GM12878 (cell line): ENCODE measurements at regions not wholly inside any gene's neighbourhood (a gene's known extent, or its start where the extent isn't known, plus 50 kb on each side); places are given as distances from the start of the nearest gene placed in this dataset.
A peak's percentile ranks its signal among the peaks of the same experiment; 100 is the strongest.

Source experiments
- ATAC-seq: fragments of 200-7000 bp; cut with Tn5 transposase; 3 replicates; pipeline ENCODE4 v1.9.1; 2020; ENCODE audit warnings: mild to moderate bottlenecking, moderate library complexity
- BruUV-seq: library from RNA; stranded (reverse); fragments of 400-500 nt; replicated peaks from 2 replicates; lab custom pipeline; 2021; lab: Mats Ljungman, UMichigan
- CTCF ChIA-PET: fragments of 300-600 bp; sonication (Branson Sonifier 250); formaldehyde crosslinking; extraction: SDS; loops from one replicate; lab custom pipeline; 2021; ENCODE audit warnings: inconsistent platforms; lab: Yijun Ruan, JAX
- POLR2A ChIA-PET: fragments of 350-600 bp; formaldehyde crosslinking; extraction: SDS; loops from one replicate; lab custom pipeline; 2021; ENCODE audit warnings: inconsistent platforms; lab: Charles Lee
- RAD21 ChIA-PET: fragments of 300-600 bp; sonication (Branson Sonifier 250); formaldehyde crosslinking; loops from one replicate; lab custom pipeline; 2023; ENCODE audit warnings: antibody characterized with exemption; ENCODE audit not compliant: unreplicated experiment; lab: Charles Lee
- SMC1A ChIA-PET: fragments of 300-600 bp; sonication (Branson Sonifier 250); formaldehyde crosslinking; loops from one replicate; lab custom pipeline; 2023; ENCODE audit not compliant: unreplicated experiment, uncharacterized antibody; lab: Charles Lee
- DNase-seq: peaks from one replicate; pipeline ENCODE4 v3.0.0-alpha.2; 2011; ENCODE audit warnings: low read depth, low spot score
- FAIRE-seq: peaks from 3 replicates; lab custom pipeline; 2011; peaks lifted over from hg19 to GRCh38; lab: Jason Lieb, UNC
- H2AFZ ChIP-seq: 2 replicates; pipeline ENCODE4 v1.6.0; 2011; ENCODE audit warnings: low read depth, low read length, control low read depth; ENCODE audit not compliant: control insufficient read depth
- H3K27ac ChIP-seq: 2 replicates; pipeline ENCODE4 v1.5.1; 2011; ENCODE audit warnings: control low read depth; ENCODE audit not compliant: control insufficient read depth, insufficient read depth
- H3K27me3 ChIP-seq, 2 experiments: replicated peaks in 1 of 2; 2 replicates each; pipeline versions ENCODE4 v1.6.0 to v1.6.1; 2011; ENCODE audit warnings: low read length in 1 of 2; ENCODE audit not compliant: control insufficient read depth in 2 of 2, insufficient read depth in 2 of 2
- H3K36me3 ChIP-seq, 2 experiments: 2 replicates each; pipeline ENCODE4 v1.5.1; 2011; ENCODE audit warnings: low read length in 1 of 2; ENCODE audit not compliant: control insufficient read depth in 2 of 2, insufficient read depth in 2 of 2
- H3K4me1 ChIP-seq: 2 replicates; pipeline ENCODE4 v1.6.1; 2011; ENCODE audit warnings: mild to moderate bottlenecking, low read length, moderate library complexity, mixed read lengths; ENCODE audit not compliant: control insufficient read depth, insufficient read depth
- H3K4me2 ChIP-seq: 2 replicates; pipeline ENCODE4 v1.6.0; 2011; ENCODE audit warnings: control low read depth; ENCODE audit not compliant: control insufficient read depth, insufficient read depth
- H3K4me3 ChIP-seq: fragments of 200-600 bp; sonication (generic); 2 replicates; pipeline ENCODE4 v1.5.1; 2016
- H3K79me2 ChIP-seq: 2 replicates; pipeline ENCODE4 v1.6.0; 2011; ENCODE audit warnings: low read length; ENCODE audit not compliant: control insufficient read depth, insufficient read depth
- H3K9ac ChIP-seq: 2 replicates; pipeline ENCODE4 v1.8.0; 2011; ENCODE audit warnings: low read length, control low read depth, mixed read lengths; ENCODE audit not compliant: control insufficient read depth, insufficient read depth
- H3K9me3 ChIP-seq: replicated peaks from 3 replicates; pipeline ENCODE4 v1.5.1; 2011; ENCODE audit warnings: mild to moderate bottlenecking, low read length; ENCODE audit not compliant: control insufficient read depth, insufficient read depth
- H4K20me1 ChIP-seq: 2 replicates; pipeline ENCODE4 v1.6.0; 2011; ENCODE audit not compliant: control insufficient read depth, insufficient read depth
- CTCF ChIP-seq, 3 experiments: IDR thresholded peaks in 2 of 3; conservative IDR thresholded peaks in 1 of 3; 2 replicates each; pipeline ENCODE4 v1.5.1; 2011; ENCODE audit warnings: low read depth in 3 of 3, low read length in 3 of 3, mild to moderate bottlenecking in 3 of 3, control low read depth in 2 of 3, moderate library complexity in 2 of 3, inconsistent platforms in 1 of 3, mixed read lengths in 1 of 3; ENCODE audit not compliant: control insufficient read depth in 2 of 3, insufficient read depth in 1 of 3; ENCODE audit errors: extremely low read depth in 1 of 3
- IKZF1 ChIP-seq: fragments of 450-650 bp; conservative IDR thresholded peaks from 2 replicates; pipeline ENCODE4 v1.6.1; 2017; ENCODE audit warnings: antibody characterized with exemption, mild to moderate bottlenecking
- KDM1A ChIP-seq: fragments of 200-600 bp; sonication (generic); IDR thresholded peaks from 2 replicates; pipeline ENCODE4 v1.6.1; 2016; ENCODE audit warnings: borderline replicate concordance
- NR2C2 ChIP-seq: IDR thresholded peaks from 2 replicates; pipeline ENCODE4 v1.6.1; 2011; ENCODE audit warnings: borderline replicate concordance, low read depth; ENCODE audit not compliant: control insufficient read depth, insufficient read length
- NR2F1 ChIP-seq: fragments of 450-650 bp; conservative IDR thresholded peaks from 2 replicates; pipeline ENCODE4 v1.6.1; 2017; ENCODE audit warnings: mild to moderate bottlenecking
- RAD21 ChIP-seq: IDR thresholded peaks from 2 replicates; pipeline ENCODE4 v1.6.1; 2011; ENCODE audit warnings: mild to moderate bottlenecking, low read depth, low read length, moderate library complexity; ENCODE audit not compliant: insufficient read depth
- SMARCA5 ChIP-seq: fragments of 450-650 bp; IDR thresholded peaks from 2 replicates; pipeline ENCODE4 v1.6.1; 2017; ENCODE audit warnings: mild to moderate bottlenecking
- SMC3 ChIP-seq: IDR thresholded peaks from 2 replicates; pipeline ENCODE4 v1.6.1; 2011; ENCODE audit warnings: low read length, improper control_type of control experiment, borderline replicate concordance
- ZNF592 ChIP-seq: fragments of 450-650 bp; IDR thresholded peaks from 2 replicates; pipeline ENCODE4 v1.6.1; 2017; ENCODE audit warnings: mild to moderate bottlenecking, moderate library complexity
- WGBS: methylation state at CpG from one replicate; pipeline ENCODE4 v1.1.6; 2016; ENCODE audit warnings: low lambda C conversion rate; ENCODE audit not compliant: insufficient replicate concordance, insufficient coverage; ENCODE audit errors: missing lambda C conversion rate; 5-methylcytosine and 5-hydroxymethylcytosine counted together
- in situ Hi-C: fragments of 300-500 bp; cut with MboI; formaldehyde crosslinking; loops from 9 replicates; pipeline ENCODE4 v1.14.3; 2018; ENCODE audit warnings: mixed read lengths
- intact Hi-C: fragments of 100-400 bp; cut with micrococcal nuclease; formaldehyde crosslinking; loops from one replicate; pipeline ENCODE4 v1.14.2; 2022; ENCODE audit not compliant: unreplicated experiment
- TF ChIP-seq, protein P1 (sequence below): fragments of 450-650 bp; IDR thresholded peaks from 2 replicates; pipeline ENCODE4 v1.6.1; 2018; ENCODE audit warnings: mild to moderate bottlenecking, low read depth, moderate library complexity; ENCODE audit not compliant: partially characterized antibody

GRCh38 chr1:224851210-224851847, 78.1 kb upstream of the DNAH14 start:
- ATAC-seq = peak; percentile 95
- intact Hi-C loops (loop anchor here (1.0 to 5.0 kb wide), 6 partner anchors 69 to 337 kb away; no protein-coding TSS in a partner anchor), in situ Hi-C loops (loop anchor here (5.0 kb wide), 3 partner anchors 144 to 339 kb away; no protein-coding TSS in a partner anchor)
- RAD21 ChIA-PET = interaction anchor here (0.7 to 9.9 kb wide), 45 partner anchors 11 to 353 kb away, joined by 3 to 159 read pairs (median 6); no protein-coding TSS in a partner anchor
- no TSS peak for BruUV-seq
- H3K9ac ChIP-seq = no peak overlapping the region
- H3K27ac ChIP-seq = no peak overlapping the region
- no peaks in the 10 kb centered on the region; a peak in 1 of 4 replicates for H3K27me3 ChIP-seq
- no peak overlapping the region for H2AFZ ChIP-seq
- H3K4me2 ChIP-seq = no peak overlapping the region
- peak; percentile 91 for FAIRE-seq
- no peaks in the 10 kb centered on the region for H3K4me1 ChIP-seq
- H3K79me2 ChIP-seq = no peaks in the 10 kb centered on the region
- H3K9me3 ChIP-seq = no peaks in the 10 kb centered on the region; the same call in 2 of the 3 replicates
- CTCF ChIA-PET = interaction anchor here (0.6 to 9.0 kb wide), 71 partner anchors 10 to 422 kb away, joined by 3 to 208 read pairs (median 5); no protein-coding TSS in a partner anchor
- TF ChIP-seq SMARCA5 = peak; percentile 72
- peak; percentile 81 to 89 (median 87) for TF ChIP-seq CTCF (IDR thresholded peaks at IDR 0.05 in 2 of 3, conservative IDR thresholded peaks at IDR 0.05 in 1 of 3; ENCODE audit: control insufficient read depth in 2 of 3, extremely low read depth in 1 of 3, insufficient read depth in 1 of 3, low read depth in 3 of 3, low read length in 3 of 3)
- 0 out of 2 replicates have a peak, but pooled peaks have one; percentile 15 for TF ChIP-seq NR2F1
- TF ChIP-seq KDM1A = no peak
- peak; percentile 95 for TF ChIP-seq SMC3
- TF ChIP-seq, protein P1, sequence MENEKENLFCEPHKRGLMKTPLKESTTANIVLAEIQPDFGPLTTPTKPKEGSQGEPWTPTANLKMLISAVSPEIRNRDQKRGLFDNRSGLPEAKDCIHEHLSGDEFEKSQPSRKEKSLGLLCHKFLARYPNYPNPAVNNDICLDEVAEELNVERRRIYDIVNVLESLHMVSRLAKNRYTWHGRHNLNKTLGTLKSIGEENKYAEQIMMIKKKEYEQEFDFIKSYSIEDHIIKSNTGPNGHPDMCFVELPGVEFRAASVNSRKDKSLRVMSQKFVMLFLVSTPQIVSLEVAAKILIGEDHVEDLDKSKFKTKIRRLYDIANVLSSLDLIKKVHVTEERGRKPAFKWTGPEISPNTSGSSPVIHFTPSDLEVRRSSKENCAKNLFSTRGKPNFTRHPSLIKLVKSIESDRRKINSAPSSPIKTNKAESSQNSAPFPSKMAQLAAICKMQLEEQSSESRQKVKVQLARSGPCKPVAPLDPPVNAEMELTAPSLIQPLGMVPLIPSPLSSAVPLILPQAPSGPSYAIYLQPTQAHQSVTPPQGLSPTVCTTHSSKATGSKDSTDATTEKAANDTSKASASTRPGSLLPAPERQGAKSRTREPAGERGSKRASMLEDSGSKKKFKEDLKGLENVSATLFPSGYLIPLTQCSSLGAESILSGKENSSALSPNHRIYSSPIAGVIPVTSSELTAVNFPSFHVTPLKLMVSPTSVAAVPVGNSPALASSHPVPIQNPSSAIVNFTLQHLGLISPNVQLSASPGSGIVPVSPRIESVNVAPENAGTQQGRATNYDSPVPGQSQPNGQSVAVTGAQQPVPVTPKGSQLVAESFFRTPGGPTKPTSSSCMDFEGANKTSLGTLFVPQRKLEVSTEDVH = no peak
- 0 out of 2 replicates have a peak, but pooled peaks have one; percentile 26 for TF ChIP-seq IKZF1
- TF ChIP-seq RAD21 = peak; percentile 80
- TF ChIP-seq ZNF592 = 0 out of 2 replicates have a peak, but pooled peaks have one; percentile 25
- no peak for TF ChIP-seq NR2C2
- H4K20me1 ChIP-seq = no peaks in the 10 kb centered on the region
- no peak overlapping the region for H3K4me3 ChIP-seq
- DNase-seq = peak; percentile 41
- WGBS = 4% methylated on average over 6 of the region's 6 CpGs
- SMC1A ChIA-PET = interaction anchor here (0.6 to 10.1 kb wide), 47 partner anchors 13 to 353 kb away, joined by 3 to 202 read pairs (median 7); no protein-coding TSS in a partner anchor
- H3K36me3 ChIP-seq = no peaks in the 10 kb centered on the region
- POLR2A ChIA-PET = interaction anchor here (0.6 to 3.3 kb wide), 8 partner anchors 60 to 338 kb away, joined by 3 to 19 read pairs (median 4); no protein-coding TSS in a partner anchor
